GM12878 (cell line): ENCODE measurements at regions not wholly inside any gene's neighbourhood (a gene's known extent, or its start where the extent isn't known, plus 50 kb on each side); places are given as distances from the start of the nearest gene placed in this dataset.

Experiments
- ATAC-seq: fragments of 200-7000 bp; cut with Tn5 transposase; 3 replicates; pipeline ENCODE4 v1.9.1; 2020; ENCODE audit warnings: mild to moderate bottlenecking, moderate library complexity
- BruUV-seq: library from RNA; stranded (reverse); fragments of 400-500 nt; replicated peaks from 2 replicates; lab custom pipeline; 2021; lab: Mats Ljungman, UMichigan
- CTCF ChIA-PET: fragments of 300-600 bp; sonication (Branson Sonifier 250); formaldehyde crosslinking; extraction: SDS; loops from one replicate; lab custom pipeline; 2021; ENCODE audit warnings: inconsistent platforms; lab: Yijun Ruan, JAX
- POLR2A ChIA-PET: fragments of 350-600 bp; formaldehyde crosslinking; extraction: SDS; loops from one replicate; lab custom pipeline; 2021; ENCODE audit warnings: inconsistent platforms; lab: Charles Lee
- RAD21 ChIA-PET: fragments of 300-600 bp; sonication (Branson Sonifier 250); formaldehyde crosslinking; loops from one replicate; lab custom pipeline; 2023; ENCODE audit warnings: antibody characterized with exemption; ENCODE audit not compliant: unreplicated experiment; lab: Charles Lee
- SMC1A ChIA-PET: fragments of 300-600 bp; sonication (Branson Sonifier 250); formaldehyde crosslinking; loops from one replicate; lab custom pipeline; 2023; ENCODE audit not compliant: unreplicated experiment, uncharacterized antibody; lab: Charles Lee
- DNase-seq: peaks from one replicate; pipeline ENCODE4 v3.0.0-alpha.2; 2011; ENCODE audit warnings: low read depth, low spot score
- FAIRE-seq: peaks from 3 replicates; lab custom pipeline; 2011; peaks lifted over from hg19 to GRCh38; lab: Jason Lieb, UNC
- H2AFZ ChIP-seq: 2 replicates; pipeline ENCODE4 v1.6.0; 2011; ENCODE audit warnings: low read depth, low read length, control low read depth; ENCODE audit not compliant: control insufficient read depth
- H3K27ac ChIP-seq: 2 replicates; pipeline ENCODE4 v1.5.1; 2011; ENCODE audit warnings: control low read depth; ENCODE audit not compliant: control insufficient read depth, insufficient read depth
- H3K27me3 ChIP-seq, 2 experiments: replicated peaks in 1 of 2; 2 replicates each; pipeline versions ENCODE4 v1.6.0 to v1.6.1; 2011; ENCODE audit warnings: low read length in 1 of 2; ENCODE audit not compliant: control insufficient read depth in 2 of 2, insufficient read depth in 2 of 2
- H3K36me3 ChIP-seq, 2 experiments: 2 replicates each; pipeline ENCODE4 v1.5.1; 2011; ENCODE audit warnings: low read length in 1 of 2; ENCODE audit not compliant: control insufficient read depth in 2 of 2, insufficient read depth in 2 of 2
- H3K4me1 ChIP-seq: 2 replicates; pipeline ENCODE4 v1.6.1; 2011; ENCODE audit warnings: mild to moderate bottlenecking, low read length, moderate library complexity, mixed read lengths; ENCODE audit not compliant: control insufficient read depth, insufficient read depth
- H3K4me2 ChIP-seq: 2 replicates; pipeline ENCODE4 v1.6.0; 2011; ENCODE audit warnings: control low read depth; ENCODE audit not compliant: control insufficient read depth, insufficient read depth
- H3K4me3 ChIP-seq: fragments of 200-600 bp; sonication (generic); 2 replicates; pipeline ENCODE4 v1.5.1; 2016
- H3K79me2 ChIP-seq: 2 replicates; pipeline ENCODE4 v1.6.0; 2011; ENCODE audit warnings: low read length; ENCODE audit not compliant: control insufficient read depth, insufficient read depth
- H3K9ac ChIP-seq: 2 replicates; pipeline ENCODE4 v1.8.0; 2011; ENCODE audit warnings: low read length, control low read depth, mixed read lengths; ENCODE audit not compliant: control insufficient read depth, insufficient read depth
- H3K9me3 ChIP-seq: replicated peaks from 3 replicates; pipeline ENCODE4 v1.5.1; 2011; ENCODE audit warnings: mild to moderate bottlenecking, low read length; ENCODE audit not compliant: control insufficient read depth, insufficient read depth
- H4K20me1 ChIP-seq: 2 replicates; pipeline ENCODE4 v1.6.0; 2011; ENCODE audit not compliant: control insufficient read depth, insufficient read depth
- HDGF ChIP-seq: fragments of 450-650 bp; IDR thresholded peaks from 2 replicates; pipeline ENCODE4 v1.6.1; 2016; ENCODE audit warnings: antibody characterized with exemption
- IRF5 ChIP-seq: fragments of 450-650 bp; IDR thresholded peaks from 2 replicates; pipeline ENCODE4 v1.6.1; 2017; ENCODE audit warnings: borderline replicate concordance
- JUND ChIP-seq: IDR thresholded peaks from 2 replicates; pipeline ENCODE4 v1.6.1; 2012; ENCODE audit warnings: low read depth, mild to moderate bottlenecking, low read length, improper control_type of control experiment, moderate library complexity
- LARP7 ChIP-seq: fragments of 450-650 bp; IDR thresholded peaks from 2 replicates; pipeline ENCODE4 v1.6.1; 2017; ENCODE audit warnings: mild to moderate bottlenecking
- MTA3 ChIP-seq: IDR thresholded peaks from 2 replicates; pipeline ENCODE4 v1.6.1; 2012; ENCODE audit warnings: low read length, inconsistent platforms, borderline replicate concordance
- RAD21 ChIP-seq: IDR thresholded peaks from 2 replicates; pipeline ENCODE4 v1.6.1; 2011; ENCODE audit warnings: mild to moderate bottlenecking, low read depth, low read length, moderate library complexity; ENCODE audit not compliant: insufficient read depth
- RCOR1 ChIP-seq: conservative IDR thresholded peaks from 2 replicates; pipeline ENCODE4 v1.6.1; 2012; ENCODE audit warnings: low read depth, low read length, improper control_type of control experiment
- SIX5 ChIP-seq: IDR thresholded peaks from 2 replicates; pipeline ENCODE4 v1.6.1; 2011; ENCODE audit warnings: mild to moderate bottlenecking, low read depth, low read length, moderate library complexity; ENCODE audit not compliant: severe bottlenecking
- SP1 ChIP-seq: IDR thresholded peaks from one replicate; pipeline ENCODE4 v1.6.1; 2011; ENCODE audit warnings: low read depth, low read length
- SREBF1 ChIP-seq: IDR thresholded peaks from 2 replicates; pipeline ENCODE4 v1.6.1; 2012; ENCODE audit warnings: mild to moderate bottlenecking, low read length
- SREBF2 ChIP-seq: IDR thresholded peaks from 2 replicates; pipeline ENCODE4 v1.6.1; 2012; ENCODE audit warnings: mild to moderate bottlenecking, low read length
- TCF12 ChIP-seq: IDR thresholded peaks from 2 replicates; pipeline ENCODE4 v1.6.1; 2011; ENCODE audit warnings: low read depth, mild to moderate bottlenecking, low read length
- TCF3 ChIP-seq: IDR thresholded peaks from 2 replicates; pipeline ENCODE4 v1.6.1; 2012; ENCODE audit warnings: low read depth, mild to moderate bottlenecking, low read length, borderline replicate concordance; ENCODE audit not compliant: insufficient read depth
- WGBS: methylation state at CpG from one replicate; pipeline ENCODE4 v1.1.6; 2016; ENCODE audit warnings: low lambda C conversion rate; ENCODE audit not compliant: insufficient replicate concordance, insufficient coverage; ENCODE audit errors: missing lambda C conversion rate; 5-methylcytosine and 5-hydroxymethylcytosine counted together
- in situ Hi-C: fragments of 300-500 bp; cut with MboI; formaldehyde crosslinking; loops from 9 replicates; pipeline ENCODE4 v1.14.3; 2018; ENCODE audit warnings: mixed read lengths
- intact Hi-C: fragments of 100-400 bp; cut with micrococcal nuclease; formaldehyde crosslinking; loops from one replicate; pipeline ENCODE4 v1.14.2; 2022; ENCODE audit not compliant: unreplicated experiment
- TF ChIP-seq, protein P1 (sequence below): IDR thresholded peaks from 2 replicates; pipeline ENCODE4 v1.6.1; 2011; ENCODE audit warnings: borderline replicate concordance, low read depth, mild to moderate bottlenecking, moderate library complexity, low read length; ENCODE audit not compliant: insufficient read depth, poor library complexity, severe bottlenecking
- TF ChIP-seq, protein P2 (sequence below), 3 experiments: IDR thresholded peaks in 2 of 3; conservative IDR thresholded peaks in 1 of 3; 2 replicates each; pipeline ENCODE4 v1.5.1; 2011; ENCODE audit warnings: low read depth in 3 of 3, low read length in 3 of 3, mild to moderate bottlenecking in 3 of 3, control low read depth in 2 of 3, moderate library complexity in 2 of 3, inconsistent platforms in 1 of 3, mixed read lengths in 1 of 3; ENCODE audit not compliant: control insufficient read depth in 2 of 3, insufficient read depth in 1 of 3; ENCODE audit errors: extremely low read depth in 1 of 3
- TF ChIP-seq, protein P3 (sequence below): fragments of 450-650 bp; IDR thresholded peaks from 2 replicates; pipeline ENCODE4 v1.6.1; 2016; ENCODE audit warnings: mild to moderate bottlenecking

GRCh38 chr10:2083591-2083990 lies 346.3 kb upstream of the ADARB2 start (continued):
- TF ChIP-seq SREBF1 (no peak), LARP7 (no peak), RCOR1 (no peak), TCF3 (no peak), IRF5 (no peak), JUND (no peak), HDGF (no peak), MTA3 (no peak), SIX5 (no peak)
- TF ChIP-seq, protein P1, sequence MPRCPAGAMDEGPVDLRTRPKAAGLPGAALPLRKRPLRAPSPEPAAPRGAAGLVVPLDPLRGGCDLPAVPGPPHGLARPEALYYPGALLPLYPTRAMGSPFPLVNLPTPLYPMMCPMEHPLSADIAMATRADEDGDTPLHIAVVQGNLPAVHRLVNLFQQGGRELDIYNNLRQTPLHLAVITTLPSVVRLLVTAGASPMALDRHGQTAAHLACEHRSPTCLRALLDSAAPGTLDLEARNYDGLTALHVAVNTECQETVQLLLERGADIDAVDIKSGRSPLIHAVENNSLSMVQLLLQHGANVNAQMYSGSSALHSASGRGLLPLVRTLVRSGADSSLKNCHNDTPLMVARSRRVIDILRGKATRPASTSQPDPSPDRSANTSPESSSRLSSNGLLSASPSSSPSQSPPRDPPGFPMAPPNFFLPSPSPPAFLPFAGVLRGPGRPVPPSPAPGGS: no peak

GRCh38 chr10:2081501-2081900 lies 344.2 kb upstream of the ADARB2 start:
- Histone ChIP-seq H3K27ac (no peak overlapping the region), H3K79me2 (no peaks in the 10 kb centered on the region)
- peak; percentile 19 for DNase-seq
- in situ Hi-C loops: no loop called here
- intact Hi-C loops: no loop called here
- no peak for TF ChIP-seq SP1
- TF ChIP-seq, protein P2, sequence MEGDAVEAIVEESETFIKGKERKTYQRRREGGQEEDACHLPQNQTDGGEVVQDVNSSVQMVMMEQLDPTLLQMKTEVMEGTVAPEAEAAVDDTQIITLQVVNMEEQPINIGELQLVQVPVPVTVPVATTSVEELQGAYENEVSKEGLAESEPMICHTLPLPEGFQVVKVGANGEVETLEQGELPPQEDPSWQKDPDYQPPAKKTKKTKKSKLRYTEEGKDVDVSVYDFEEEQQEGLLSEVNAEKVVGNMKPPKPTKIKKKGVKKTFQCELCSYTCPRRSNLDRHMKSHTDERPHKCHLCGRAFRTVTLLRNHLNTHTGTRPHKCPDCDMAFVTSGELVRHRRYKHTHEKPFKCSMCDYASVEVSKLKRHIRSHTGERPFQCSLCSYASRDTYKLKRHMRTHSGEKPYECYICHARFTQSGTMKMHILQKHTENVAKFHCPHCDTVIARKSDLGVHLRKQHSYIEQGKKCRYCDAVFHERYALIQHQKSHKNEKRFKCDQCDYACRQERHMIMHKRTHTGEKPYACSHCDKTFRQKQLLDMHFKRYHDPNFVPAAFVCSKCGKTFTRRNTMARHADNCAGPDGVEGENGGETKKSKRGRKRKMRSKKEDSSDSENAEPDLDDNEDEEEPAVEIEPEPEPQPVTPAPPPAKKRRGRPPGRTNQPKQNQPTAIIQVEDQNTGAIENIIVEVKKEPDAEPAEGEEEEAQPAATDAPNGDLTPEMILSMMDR (IDR thresholded peaks at IDR 0.05 in 2 of 3, conservative IDR thresholded peaks at IDR 0.05 in 1 of 3; ENCODE audit: control insufficient read depth in 2 of 3, extremely low read depth in 1 of 3, insufficient read depth in 1 of 3, low read depth in 3 of 3, low read length in 3 of 3): 0 out of 6 replicates have a peak, but pooled peaks of 2 of the 3 experiments have one; percentile 1 to 14
- TF ChIP-seq TCF12: 0 out of 2 replicates have a peak, but pooled peaks have one; percentile 19
- TF ChIP-seq TCF3: 0 out of 2 replicates have a peak, but pooled peaks have one; percentile 21
- TF ChIP-seq RAD21: 0 out of 2 replicates have a peak, but pooled peaks have one; percentile 9
- TF ChIP-seq, protein P3, sequence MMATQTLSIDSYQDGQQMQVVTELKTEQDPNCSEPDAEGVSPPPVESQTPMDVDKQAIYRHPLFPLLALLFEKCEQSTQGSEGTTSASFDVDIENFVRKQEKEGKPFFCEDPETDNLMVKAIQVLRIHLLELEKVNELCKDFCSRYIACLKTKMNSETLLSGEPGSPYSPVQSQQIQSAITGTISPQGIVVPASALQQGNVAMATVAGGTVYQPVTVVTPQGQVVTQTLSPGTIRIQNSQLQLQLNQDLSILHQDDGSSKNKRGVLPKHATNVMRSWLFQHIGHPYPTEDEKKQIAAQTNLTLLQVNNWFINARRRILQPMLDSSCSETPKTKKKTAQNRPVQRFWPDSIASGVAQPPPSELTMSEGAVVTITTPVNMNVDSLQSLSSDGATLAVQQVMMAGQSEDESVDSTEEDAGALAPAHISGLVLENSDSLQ: 0 out of 2 replicates have a peak, but pooled peaks have one; percentile 41
- no peak for TF ChIP-seq SREBF2
- TF ChIP-seq, all 136 proteins: peak for 5
- H3K9me3 ChIP-seq: no peaks in the 10 kb centered on the region
- ChIA-PET RAD21 (no interaction called here), SMC1A (interaction anchor here (0.9 kb wide), 1 partner anchor 24 kb away, joined by 3 read pairs; no protein-coding TSS in a partner anchor), POLR2A (no interaction called here), CTCF (interaction anchor here (1.5 kb wide), 1 partner anchor 13 kb away, joined by 3 read pairs; no protein-coding TSS in a partner anchor)
- H3K9ac ChIP-seq: no peak overlapping the region
- H2AFZ ChIP-seq: no peak overlapping the region
- FAIRE-seq: no peak
- H4K20me1 ChIP-seq: no peaks in the 10 kb centered on the region
- H3K27me3 ChIP-seq: no peaks in the 10 kb centered on the region
- no TSS peak for BruUV-seq
- H3K4me3 ChIP-seq: no peak overlapping the region
- WGBS: 0% methylated on average over 3 of the region's 3 CpGs
- no peaks in the 10 kb centered on the region for H3K4me1 ChIP-seq
- H3K4me2 ChIP-seq: no peak overlapping the region
- ATAC-seq: peak; percentile 38
- H3K36me3 ChIP-seq: no peaks in the 10 kb centered on the region
